AG04450 (cell line): ENCODE measurements at regions not wholly inside any gene's neighbourhood (a gene's known extent, or its start where the extent isn't known, plus 50 kb on each side); places are given as distances from the start of the nearest gene placed in this dataset.

Experiments used
- CTCF ChIA-PET: fragments of 300-600, 350-600 bp; formaldehyde crosslinking; extraction: SDS; loops from one replicate; lab custom pipeline; 2022; ENCODE audit warnings: antibody characterized with exemption, inconsistent platforms; lab: Charles Lee
- POLR2A ChIA-PET: fragments of 350-600 bp; formaldehyde crosslinking; extraction: SDS; loops from one replicate; lab custom pipeline; 2021; ENCODE audit warnings: antibody characterized with exemption, inconsistent platforms; lab: Yijun Ruan, JAX
- DNase-seq: peaks from one replicate; pipeline ENCODE4 v3.0.0-alpha.2; 2011; ENCODE audit warnings: low read depth, low spot score
- H3K27ac ChIP-seq: one replicate; pipeline ENCODE4 v1.5.1; 2012; ENCODE audit warnings: low read depth, low read length, control low read depth
- H3K27me3 ChIP-seq: one replicate; pipeline ENCODE4 v1.6.0; 2012; ENCODE audit warnings: low read length; ENCODE audit not compliant: control insufficient read depth, insufficient read depth
- H3K4me3 ChIP-seq: 2 replicates; pipeline ENCODE4 v1.5.1; 2011; ENCODE audit warnings: mild to moderate bottlenecking, low read depth, low read length, control low read depth
- H3K9me3 ChIP-seq: 2 replicates; pipeline ENCODE4 v1.5.1; 2012; ENCODE audit warnings: low read length; ENCODE audit not compliant: control insufficient read depth, insufficient read depth
- CTCF ChIP-seq: IDR thresholded peaks from 2 replicates; pipeline ENCODE4 v1.5.1; 2011; ENCODE audit warnings: low read depth, low read length, control low read depth, inconsistent platforms

GRCh38 chr5:160500786-160501779, 79.4 kb downstream of the PTTG1 start:
- CTCF ChIA-PET: interaction anchor here (1.6 to 4.4 kb wide), 2 partner anchors 8 to 62 kb away, joined by 4 to 24 read pairs; no protein-coding TSS in a partner anchor
- TF ChIP-seq CTCF: no peak
- POLR2A ChIA-PET: no interaction called here

GRCh38 chr5:160504906-160505305, 83.3 kb downstream of the PTTG1 start:
- Histone ChIP-seq H3K9me3 (no peaks in the 10 kb centered on the region), H3K4me3 (no peak overlapping the region), H3K27me3 (peaks cover 3% of the 10 kb centered on the region), H3K27ac (no peak overlapping the region)
- POLR2A ChIA-PET: no interaction called here
- CTCF ChIA-PET: interaction anchor here (5.3 kb wide), 1 partner anchor 66 kb away, joined by 78 read pairs; no protein-coding TSS in a partner anchor
- no peak for TF ChIP-seq CTCF
- DNase-seq: no peak

More at GRCh38 chr5:160500786-160501779, 79.4 kb downstream of the PTTG1 start:
- no peaks in the 10 kb centered on the region for H3K9me3 ChIP-seq
- no peak overlapping the region for H3K4me3 ChIP-seq
- H3K27me3 ChIP-seq: peaks cover 3% of the 10 kb centered on the region
- DNase-seq: no peak
- no peak overlapping the region for H3K27ac ChIP-seq

- no peak overlapping the region for H3K27ac ChIP-seq
- no peak overlapping the region for H3K4me3 ChIP-seq
- ChIA-PET CTCF (interaction anchor here (0.6 to 5.3 kb wide), 3 partner anchors 12 to 68 kb away, joined by 3 to 78 read pairs (median 3); no protein-coding TSS in a partner anchor), POLR2A (no interaction called here)
- peaks cover under 1% of the 10 kb centered on the region for H3K27me3 ChIP-seq
- no peaks in the 10 kb centered on the region for H3K9me3 ChIP-seq
- no peak for TF ChIP-seq CTCF
- no peak for DNase-seq
Measured at GRCh38 chr5:160506006-160507004, 84.7 kb downstream of the PTTG1 start.

- Histone ChIP-seq H3K9me3 (no peaks in the 10 kb centered on the region), H3K27ac (no peak overlapping the region), H3K4me3 (no peak overlapping the region), H3K27me3 (no peaks in the 10 kb centered on the region)
- no peak for DNase-seq
- ChIA-PET CTCF (interaction anchor here (1.1 to 5.3 kb wide), 9 partner anchors 8 to 69 kb away, joined by 3 to 78 read pairs (median 4); no protein-coding TSS in a partner anchor), POLR2A (no interaction called here)
- TF ChIP-seq CTCF: no peak
Measured at GRCh38 chr5:160507221-160507721, 85.6 kb downstream of the PTTG1 start.
